ENCODE measurements at regions not wholly inside any gene's neighbourhood (a gene's known extent, or its start where the extent isn't known, plus 50 kb on each side); places are given as distances from the start of the nearest gene placed in this dataset.
A peak's percentile ranks its signal among the peaks of the same experiment; 100 is the strongest.

DNA sequence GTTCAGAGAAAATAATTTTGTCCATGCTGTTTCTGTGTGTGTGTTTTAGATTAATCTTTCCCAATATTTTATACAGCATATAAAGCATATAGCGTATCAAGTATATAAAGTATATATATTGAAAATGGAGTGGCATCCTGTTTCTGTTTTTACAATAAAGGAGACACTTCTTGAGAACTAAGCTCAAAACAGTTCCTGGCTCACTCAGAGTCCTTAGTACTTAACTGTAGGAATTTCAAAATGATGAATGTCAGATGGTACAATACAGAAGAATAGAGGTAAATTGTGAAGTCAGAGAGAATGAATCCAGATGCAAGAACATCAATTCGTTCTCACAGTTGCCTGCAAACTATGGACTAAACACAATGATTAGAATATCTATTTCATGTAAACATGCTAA lies 68.7 kb upstream of the TAS2R1 start:
- CTCF ChIA-PET, result interaction anchor here (0.6 kb wide), 1 partner anchor 332 kb away, joined by 3 read pairs; no protein-coding TSS in a partner anchor
- Histone ChIP-seq H3K4me1 (ENCODE audit: control insufficient read depth, insufficient read depth, low read length) (no peaks in the 10 kb centered on the region), H3K9me3 (ENCODE audit: control insufficient read depth, insufficient read depth, low read depth, low read length) (no peaks in the 10 kb centered on the region), H3K27ac (ENCODE audit: extremely low read depth, low read depth, low read length) (no peak overlapping the region), H3K4me3 (ENCODE audit: low read depth, low read length) (no peak overlapping the region), H3K36me3 (ENCODE audit: control insufficient read depth in 2 of 2, insufficient read depth in 1 of 2, low read length in 2 of 2) (no peaks in the 10 kb centered on the region)
- POLR2A ChIA-PET, result no interaction called here
- TF ChIP-seq MEIS1 (CRISPR knock-in tag; IDR thresholded peaks at IDR 0.05; ENCODE audit: borderline replicate concordance) (no peak), EGR2 (tag by site-specific recombination; IDR thresholded peaks at IDR 0.05; ENCODE audit: low read depth) (no peak), ZEB2 (tag by site-specific recombination; IDR thresholded peaks at IDR 0.05) (no peak), ZNF610 (tag by site-specific recombination; IDR thresholded peaks at IDR 0.05; ENCODE audit: borderline replicate concordance) (no peak), ZNF701 (tag by site-specific recombination; IDR thresholded peaks at IDR 0.05) (no peak), ZNF747 (tag by site-specific recombination; IDR thresholded peaks at IDR 0.05) (no peak), ZNF140 (tag by site-specific recombination; IDR thresholded peaks at IDR 0.05) (no peak), ZNF2 (tag by site-specific recombination; IDR thresholded peaks at IDR 0.05) (no peak)
- TF ChIP-seq, protein P1, sequence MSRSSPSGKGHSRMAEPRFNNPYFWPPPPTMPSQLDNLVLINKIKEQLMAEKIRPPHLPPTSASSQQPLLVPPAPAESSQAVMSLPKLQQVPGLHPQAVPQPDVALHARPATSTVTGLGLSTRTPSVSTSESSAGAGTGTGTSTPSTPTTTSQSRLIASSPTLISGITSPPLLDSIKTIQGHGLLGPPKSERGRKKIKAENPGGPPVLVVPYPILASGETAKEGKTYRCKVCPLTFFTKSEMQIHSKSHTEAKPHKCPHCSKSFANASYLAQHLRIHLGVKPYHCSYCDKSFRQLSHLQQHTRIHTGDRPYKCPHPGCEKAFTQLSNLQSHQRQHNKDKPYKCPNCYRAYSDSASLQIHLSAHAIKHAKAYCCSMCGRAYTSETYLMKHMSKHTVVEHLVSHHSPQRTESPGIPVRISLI (tag by site-specific recombination; IDR thresholded peaks at IDR 0.05), result no peak
- TF ChIP-seq, protein P2, sequence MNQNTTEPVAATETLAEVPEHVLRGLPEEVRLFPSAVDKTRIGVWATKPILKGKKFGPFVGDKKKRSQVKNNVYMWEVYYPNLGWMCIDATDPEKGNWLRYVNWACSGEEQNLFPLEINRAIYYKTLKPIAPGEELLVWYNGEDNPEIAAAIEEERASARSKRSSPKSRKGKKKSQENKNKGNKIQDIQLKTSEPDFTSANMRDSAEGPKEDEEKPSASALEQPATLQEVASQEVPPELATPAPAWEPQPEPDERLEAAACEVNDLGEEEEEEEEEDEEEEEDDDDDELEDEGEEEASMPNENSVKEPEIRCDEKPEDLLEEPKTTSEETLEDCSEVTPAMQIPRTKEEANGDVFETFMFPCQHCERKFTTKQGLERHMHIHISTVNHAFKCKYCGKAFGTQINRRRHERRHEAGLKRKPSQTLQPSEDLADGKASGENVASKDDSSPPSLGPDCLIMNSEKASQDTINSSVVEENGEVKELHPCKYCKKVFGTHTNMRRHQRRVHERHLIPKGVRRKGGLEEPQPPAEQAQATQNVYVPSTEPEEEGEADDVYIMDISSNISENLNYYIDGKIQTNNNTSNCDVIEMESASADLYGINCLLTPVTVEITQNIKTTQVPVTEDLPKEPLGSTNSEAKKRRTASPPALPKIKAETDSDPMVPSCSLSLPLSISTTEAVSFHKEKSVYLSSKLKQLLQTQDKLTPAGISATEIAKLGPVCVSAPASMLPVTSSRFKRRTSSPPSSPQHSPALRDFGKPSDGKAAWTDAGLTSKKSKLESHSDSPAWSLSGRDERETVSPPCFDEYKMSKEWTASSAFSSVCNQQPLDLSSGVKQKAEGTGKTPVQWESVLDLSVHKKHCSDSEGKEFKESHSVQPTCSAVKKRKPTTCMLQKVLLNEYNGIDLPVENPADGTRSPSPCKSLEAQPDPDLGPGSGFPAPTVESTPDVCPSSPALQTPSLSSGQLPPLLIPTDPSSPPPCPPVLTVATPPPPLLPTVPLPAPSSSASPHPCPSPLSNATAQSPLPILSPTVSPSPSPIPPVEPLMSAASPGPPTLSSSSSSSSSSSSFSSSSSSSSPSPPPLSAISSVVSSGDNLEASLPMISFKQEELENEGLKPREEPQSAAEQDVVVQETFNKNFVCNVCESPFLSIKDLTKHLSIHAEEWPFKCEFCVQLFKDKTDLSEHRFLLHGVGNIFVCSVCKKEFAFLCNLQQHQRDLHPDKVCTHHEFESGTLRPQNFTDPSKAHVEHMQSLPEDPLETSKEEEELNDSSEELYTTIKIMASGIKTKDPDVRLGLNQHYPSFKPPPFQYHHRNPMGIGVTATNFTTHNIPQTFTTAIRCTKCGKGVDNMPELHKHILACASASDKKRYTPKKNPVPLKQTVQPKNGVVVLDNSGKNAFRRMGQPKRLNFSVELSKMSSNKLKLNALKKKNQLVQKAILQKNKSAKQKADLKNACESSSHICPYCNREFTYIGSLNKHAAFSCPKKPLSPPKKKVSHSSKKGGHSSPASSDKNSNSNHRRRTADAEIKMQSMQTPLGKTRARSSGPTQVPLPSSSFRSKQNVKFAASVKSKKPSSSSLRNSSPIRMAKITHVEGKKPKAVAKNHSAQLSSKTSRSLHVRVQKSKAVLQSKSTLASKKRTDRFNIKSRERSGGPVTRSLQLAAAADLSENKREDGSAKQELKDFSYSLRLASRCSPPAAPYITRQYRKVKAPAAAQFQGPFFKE (tag by site-specific recombination; IDR thresholded peaks at IDR 0.05; ENCODE audit: borderline replicate concordance), result no peak
- TF ChIP-seq, protein P3, sequence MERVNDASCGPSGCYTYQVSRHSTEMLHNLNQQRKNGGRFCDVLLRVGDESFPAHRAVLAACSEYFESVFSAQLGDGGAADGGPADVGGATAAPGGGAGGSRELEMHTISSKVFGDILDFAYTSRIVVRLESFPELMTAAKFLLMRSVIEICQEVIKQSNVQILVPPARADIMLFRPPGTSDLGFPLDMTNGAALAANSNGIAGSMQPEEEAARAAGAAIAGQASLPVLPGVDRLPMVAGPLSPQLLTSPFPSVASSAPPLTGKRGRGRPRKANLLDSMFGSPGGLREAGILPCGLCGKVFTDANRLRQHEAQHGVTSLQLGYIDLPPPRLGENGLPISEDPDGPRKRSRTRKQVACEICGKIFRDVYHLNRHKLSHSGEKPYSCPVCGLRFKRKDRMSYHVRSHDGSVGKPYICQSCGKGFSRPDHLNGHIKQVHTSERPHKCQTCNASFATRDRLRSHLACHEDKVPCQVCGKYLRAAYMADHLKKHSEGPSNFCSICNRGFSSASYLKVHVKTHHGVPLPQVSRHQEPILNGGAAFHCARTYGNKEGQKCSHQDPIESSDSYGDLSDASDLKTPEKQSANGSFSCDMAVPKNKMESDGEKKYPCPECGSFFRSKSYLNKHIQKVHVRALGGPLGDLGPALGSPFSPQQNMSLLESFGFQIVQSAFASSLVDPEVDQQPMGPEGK (tag by site-specific recombination; IDR thresholded peaks at IDR 0.05), result no peak

DNA sequence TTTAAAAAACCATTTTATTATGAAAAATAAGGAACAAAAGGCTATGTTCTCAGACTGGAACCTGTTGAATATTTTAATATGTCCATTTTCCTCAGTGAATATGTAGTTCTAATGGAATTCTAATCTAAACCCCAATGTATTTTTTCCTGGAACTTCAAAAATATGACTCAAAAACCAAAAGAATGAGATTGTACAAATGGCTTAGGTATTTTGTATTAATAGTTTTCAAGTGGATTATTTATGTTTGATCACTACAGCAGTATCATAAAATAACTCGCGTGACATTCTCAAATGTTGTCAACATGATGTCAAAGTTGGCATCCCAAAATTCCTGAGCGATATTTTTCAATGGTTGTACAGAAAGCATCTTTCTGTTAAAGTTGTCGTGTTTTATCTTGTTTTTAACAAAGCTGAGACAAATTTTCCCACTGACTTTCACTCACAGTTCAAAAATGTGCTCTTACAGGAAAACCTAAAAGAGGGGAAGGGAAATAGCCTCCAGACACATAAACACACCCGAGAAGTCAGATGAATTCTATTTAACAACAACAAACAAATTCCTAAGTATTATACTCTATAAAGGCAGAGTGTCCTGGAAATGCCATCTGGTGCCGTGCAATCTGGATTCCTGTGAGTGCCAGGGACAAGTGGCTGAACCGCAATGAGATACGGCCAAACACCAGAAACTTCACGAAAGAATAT lies 68.1 kb upstream of the TAS2R1 start:
- ChIA-PET CTCF (no interaction called here), POLR2A (no interaction called here)
- no peaks in the 10 kb centered on the region for H3K36me3 ChIP-seq (ENCODE audit: control insufficient read depth in 2 of 2, insufficient read depth in 1 of 2, low read length in 2 of 2)
- H3K9me3 ChIP-seq (ENCODE audit: control insufficient read depth, insufficient read depth, low read depth, low read length), result no peaks in the 10 kb centered on the region
- no peak overlapping the region for H3K27ac ChIP-seq (ENCODE audit: extremely low read depth, low read depth, low read length)
- H3K4me3 ChIP-seq (ENCODE audit: low read depth, low read length), result no peak overlapping the region
- H3K4me1 ChIP-seq (ENCODE audit: control insufficient read depth, insufficient read depth, low read length), result no peaks in the 10 kb centered on the region
- TF ChIP-seq SCRT2 (tag by site-specific recombination; IDR thresholded peaks at IDR 0.05) (peak; percentile 59), PRDM1 (tag by site-specific recombination; IDR thresholded peaks at IDR 0.05) (no peak), SCRT1 (tag by site-specific recombination; IDR thresholded peaks at IDR 0.05; ENCODE audit: borderline replicate concordance) (peak; percentile 37; the same call in 1 of the 2 replicates), ZNF19 (tag by site-specific recombination; IDR thresholded peaks at IDR 0.05; ENCODE audit: low read depth) (no peak)
- TF ChIP-seq, protein P4, sequence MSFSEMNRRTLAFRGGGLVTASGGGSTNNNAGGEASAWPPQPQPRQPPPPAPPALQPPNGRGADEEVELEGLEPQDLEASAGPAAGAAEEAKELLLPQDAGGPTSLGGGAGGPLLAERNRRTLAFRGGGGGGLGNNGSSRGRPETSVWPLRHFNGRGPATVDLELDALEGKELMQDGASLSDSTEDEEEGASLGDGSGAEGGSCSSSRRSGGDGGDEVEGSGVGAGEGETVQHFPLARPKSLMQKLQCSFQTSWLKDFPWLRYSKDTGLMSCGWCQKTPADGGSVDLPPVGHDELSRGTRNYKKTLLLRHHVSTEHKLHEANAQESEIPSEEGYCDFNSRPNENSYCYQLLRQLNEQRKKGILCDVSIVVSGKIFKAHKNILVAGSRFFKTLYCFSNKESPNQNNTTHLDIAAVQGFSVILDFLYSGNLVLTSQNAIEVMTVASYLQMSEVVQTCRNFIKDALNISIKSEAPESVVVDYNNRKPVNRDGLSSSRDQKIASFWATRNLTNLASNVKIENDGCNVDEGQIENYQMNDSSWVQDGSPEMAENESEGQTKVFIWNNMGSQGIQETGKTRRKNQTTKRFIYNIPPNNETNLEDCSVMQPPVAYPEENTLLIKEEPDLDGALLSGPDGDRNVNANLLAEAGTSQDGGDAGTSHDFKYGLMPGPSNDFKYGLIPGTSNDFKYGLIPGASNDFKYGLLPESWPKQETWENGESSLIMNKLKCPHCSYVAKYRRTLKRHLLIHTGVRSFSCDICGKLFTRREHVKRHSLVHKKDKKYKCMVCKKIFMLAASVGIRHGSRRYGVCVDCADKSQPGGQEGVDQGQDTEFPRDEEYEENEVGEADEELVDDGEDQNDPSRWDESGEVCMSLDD (tag by site-specific recombination; IDR thresholded peaks at IDR 0.05), result no peak
- TF ChIP-seq, protein P5, sequence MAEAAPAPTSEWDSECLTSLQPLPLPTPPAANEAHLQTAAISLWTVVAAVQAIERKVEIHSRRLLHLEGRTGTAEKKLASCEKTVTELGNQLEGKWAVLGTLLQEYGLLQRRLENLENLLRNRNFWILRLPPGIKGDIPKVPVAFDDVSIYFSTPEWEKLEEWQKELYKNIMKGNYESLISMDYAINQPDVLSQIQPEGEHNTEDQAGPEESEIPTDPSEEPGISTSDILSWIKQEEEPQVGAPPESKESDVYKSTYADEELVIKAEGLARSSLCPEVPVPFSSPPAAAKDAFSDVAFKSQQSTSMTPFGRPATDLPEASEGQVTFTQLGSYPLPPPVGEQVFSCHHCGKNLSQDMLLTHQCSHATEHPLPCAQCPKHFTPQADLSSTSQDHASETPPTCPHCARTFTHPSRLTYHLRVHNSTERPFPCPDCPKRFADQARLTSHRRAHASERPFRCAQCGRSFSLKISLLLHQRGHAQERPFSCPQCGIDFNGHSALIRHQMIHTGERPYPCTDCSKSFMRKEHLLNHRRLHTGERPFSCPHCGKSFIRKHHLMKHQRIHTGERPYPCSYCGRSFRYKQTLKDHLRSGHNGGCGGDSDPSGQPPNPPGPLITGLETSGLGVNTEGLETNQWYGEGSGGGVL (tag by site-specific recombination; IDR thresholded peaks at IDR 0.05), result no peak
- TF ChIP-seq, protein P6, sequence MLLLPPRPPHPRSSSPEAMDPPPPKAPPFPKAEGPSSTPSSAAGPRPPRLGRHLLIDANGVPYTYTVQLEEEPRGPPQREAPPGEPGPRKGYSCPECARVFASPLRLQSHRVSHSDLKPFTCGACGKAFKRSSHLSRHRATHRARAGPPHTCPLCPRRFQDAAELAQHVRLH (tag by site-specific recombination; IDR thresholded peaks at IDR 0.05), result no peak

All from HEK293 (cell line).